Liver (tissue), 7 donors: ENCODE measurements at regions not wholly inside any gene's neighbourhood (a gene's known extent, or its start where the extent isn't known, plus 50 kb on each side); places are given as distances from the start of the nearest gene placed in this dataset.

Source experiments
- DNase-seq: peaks from one replicate; pipeline ENCODE4 v3.0.0-alpha.2; 2017; ENCODE audit warnings: low spot score
- H3K27ac ChIP-seq, 2 donors: one replicate each; pipeline ENCODE4 v1.7.0; 2013; ENCODE audit warnings: inconsistent platforms in 2 of 2, low read length in 2 of 2, control low read depth in 1 of 2, low read depth in 1 of 2, mild to moderate bottlenecking in 1 of 2
- H3K27me3 ChIP-seq, 4 donors: one replicate each; pipeline versions ENCODE4 v1.6.1 to v1.7.0; 2013; ENCODE audit warnings: low read length in 3 of 4, inconsistent platforms in 1 of 4, mild to moderate bottlenecking in 1 of 4, moderate library complexity in 1 of 4; ENCODE audit not compliant: control insufficient read depth in 4 of 4, insufficient read depth in 4 of 4
- H3K36me3 ChIP-seq, 4 donors: one replicate each; pipeline versions ENCODE4 v1.6.1 to v1.7.0; 2013; ENCODE audit warnings: low read length in 3 of 4, mild to moderate bottlenecking in 3 of 4, low read depth in 1 of 4, moderate library complexity in 1 of 4; ENCODE audit not compliant: control insufficient read depth in 4 of 4, insufficient read depth in 3 of 4
- H3K4me1 ChIP-seq, 4 donors: one replicate each; pipeline versions ENCODE4 v1.6.1 to v1.7.0; 2013; ENCODE audit warnings: low read length in 3 of 4, mild to moderate bottlenecking in 3 of 4, moderate library complexity in 1 of 4; ENCODE audit not compliant: control insufficient read depth in 4 of 4, insufficient read depth in 4 of 4
- H3K4me3 ChIP-seq, 3 donors: one replicate each; pipeline versions ENCODE4 v1.6.1 to v1.7.0; 2013; ENCODE audit warnings: low read length in 3 of 3, control low read depth in 1 of 3, low read depth in 1 of 3, mild to moderate bottlenecking in 1 of 3
- H3K9ac ChIP-seq, 2 donors: one replicate each; pipeline ENCODE4 v1.7.0; 2013; ENCODE audit warnings: low read length in 2 of 2, mild to moderate bottlenecking in 2 of 2, moderate library complexity in 2 of 2, control low read depth in 1 of 2, low read depth in 1 of 2
- H3K9me3 ChIP-seq, 4 donors: one replicate each; pipeline versions ENCODE4 v1.6.1 to v1.7.0; 2013; ENCODE audit warnings: low read length in 3 of 4; ENCODE audit not compliant: control insufficient read depth in 4 of 4
- ATF3 ChIP-seq: IDR thresholded peaks from 2 replicates; pipeline ENCODE4 v1.6.1; 2016; ENCODE audit warnings: antibody characterized with exemption
- EGR1 ChIP-seq, 2 donors: IDR thresholded peaks; 2 replicates each; pipeline ENCODE4 v1.6.1; 2016 to 2018; ENCODE audit warnings: antibody characterized with exemption in 2 of 2, low read depth in 2 of 2
- FOXA1 ChIP-seq: IDR thresholded peaks from 2 replicates; pipeline ENCODE4 v1.6.1; 2016; ENCODE audit warnings: antibody characterized with exemption
- FOXA2 ChIP-seq: IDR thresholded peaks from 2 replicates; pipeline ENCODE4 v1.6.1; 2016; ENCODE audit warnings: antibody characterized with exemption
- GABPA ChIP-seq, 2 donors: IDR thresholded peaks in 1 of 2; conservative IDR thresholded peaks in 1 of 2; 2 replicates each; pipeline ENCODE4 v1.6.1; 2016; ENCODE audit warnings: antibody characterized with exemption in 2 of 2, mild to moderate bottlenecking in 1 of 2, moderate library complexity in 1 of 2
- HNF4A ChIP-seq, 2 donors: conservative IDR thresholded peaks; 2 replicates each; pipeline ENCODE4 v1.6.1; 2016; ENCODE audit warnings: antibody characterized with exemption in 2 of 2, mild to moderate bottlenecking in 2 of 2
- HNF4G ChIP-seq: IDR thresholded peaks from 2 replicates; pipeline ENCODE4 v1.6.1; 2016; ENCODE audit warnings: antibody characterized with exemption
- JUND ChIP-seq, 2 donors: IDR thresholded peaks; 2 replicates each; pipeline ENCODE4 v1.6.1; 2016; ENCODE audit warnings: antibody characterized with exemption in 2 of 2
- NR2F2 ChIP-seq: IDR thresholded peaks from 2 replicates; pipeline ENCODE4 v1.6.1; 2016; ENCODE audit warnings: antibody characterized with exemption
- RAD21 ChIP-seq, 2 donors: IDR thresholded peaks; 2 replicates each; pipeline ENCODE4 v1.6.1; 2016; ENCODE audit warnings: antibody characterized with exemption in 2 of 2, mild to moderate bottlenecking in 2 of 2
- REST ChIP-seq: IDR thresholded peaks from 2 replicates; pipeline ENCODE4 v1.6.1; 2016; ENCODE audit warnings: antibody characterized with exemption, mild to moderate bottlenecking
- RXRA ChIP-seq, 2 donors: IDR thresholded peaks; 2 replicates each; pipeline ENCODE4 v1.6.1; 2017 to 2018; ENCODE audit warnings: antibody characterized with exemption in 2 of 2, mild to moderate bottlenecking in 1 of 2
- SP1 ChIP-seq: IDR thresholded peaks from 2 replicates; pipeline ENCODE4 v1.6.1; 2018; ENCODE audit warnings: antibody characterized with exemption, mild to moderate bottlenecking
- TAF1 ChIP-seq: conservative IDR thresholded peaks from 2 replicates; pipeline ENCODE4 v1.6.1; 2016; ENCODE audit warnings: antibody characterized with exemption, mild to moderate bottlenecking
- YY1 ChIP-seq: IDR thresholded peaks from 2 replicates; pipeline ENCODE4 v1.6.1; 2016; ENCODE audit warnings: antibody characterized with exemption, mild to moderate bottlenecking
- ZBTB33 ChIP-seq: IDR thresholded peaks from 2 replicates; pipeline ENCODE4 v1.6.1; 2016; ENCODE audit warnings: antibody characterized with exemption
- WGBS: extraction: QIAGEN DNeasy Blood & Tissue Kit; methylation state at CpG from one replicate; pipeline ENCODE4 v1.1.7; 2013; 5-methylcytosine and 5-hydroxymethylcytosine counted together
- TF ChIP-seq, protein P1 (sequence below): IDR thresholded peaks from 2 replicates; pipeline ENCODE4 v1.6.1; 2016; ENCODE audit warnings: antibody characterized with exemption
- donor health status: healthy.
- donor health status: healthy.
- donor health status: healthy.
- donor health status: healthy.

DNA sequence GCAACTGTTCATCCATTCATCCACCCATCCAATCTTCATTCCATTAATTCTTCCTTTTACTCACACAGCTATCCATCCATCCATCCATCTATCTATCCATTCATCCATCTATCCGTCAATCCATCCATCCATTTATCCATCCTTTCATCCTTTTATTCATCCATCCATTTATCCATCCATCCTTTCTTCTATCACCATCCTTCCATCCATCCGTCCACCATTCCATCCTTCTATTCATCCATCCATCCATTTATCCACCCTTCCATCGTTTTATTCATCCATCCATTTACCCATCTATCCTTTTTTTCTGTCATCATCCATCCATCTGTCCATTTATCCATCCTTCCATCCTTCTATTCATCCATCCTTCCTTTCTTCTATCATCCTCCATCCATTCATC, 73.0 kb upstream of the FOXF1 start:
- Histone ChIP-seq H3K4me1 (no peaks in the 10 kb centered on the region), H3K27me3 (peaks cover 0 to 19% (median 0%) of the 10 kb centered on the region in 4 donors), H3K4me3 (no peak overlapping the region), H3K27ac (no peak overlapping the region), H3K9me3 (no peaks in the 10 kb centered on the region), H3K9ac (no peak overlapping the region), H3K36me3 (no peaks in the 10 kb centered on the region)
- 61% methylated on average over 3 of the region's 3 CpGs for WGBS
- no peak for TF ChIP-seq EGR1 (IDR thresholded peaks at IDR 0.05; ENCODE audit: low read depth in 2 of 2)
- TF ChIP-seq, protein P1, sequence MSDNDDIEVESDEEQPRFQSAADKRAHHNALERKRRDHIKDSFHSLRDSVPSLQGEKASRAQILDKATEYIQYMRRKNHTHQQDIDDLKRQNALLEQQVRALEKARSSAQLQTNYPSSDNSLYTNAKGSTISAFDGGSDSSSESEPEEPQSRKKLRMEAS: no peak
- TF ChIP-seq ATF3: no peak
- TF ChIP-seq TAF1: no peak
- no peak for TF ChIP-seq NR2F2
- TF ChIP-seq ZBTB33: no peak
- no peak for TF ChIP-seq FOXA2
- DNase-seq: no peak

- Histone ChIP-seq H3K4me1 (peaks cover 0 to 3% (median 0%) of the 10 kb centered on the region in 4 donors), H3K4me3 (no peak overlapping the region), H3K9ac (no peak overlapping the region), H3K27ac (no peak overlapping the region), H3K36me3 (no peaks in the 10 kb centered on the region), H3K9me3 (no peaks in the 10 kb centered on the region), H3K27me3 (peaks cover 0 to 12% (median 0%) of the 10 kb centered on the region in 4 donors)
- 75% methylated on average over 9 of the region's 9 CpGs for WGBS
- TF ChIP-seq JUND (IDR thresholded peaks at IDR 0.05) (no peak), SP1 (no peak), FOXA2 (no peak), RAD21 (IDR thresholded peaks at IDR 0.05) (no peak), YY1 (no peak), HNF4G (no peak), GABPA (IDR thresholded peaks at IDR 0.05 in 1 of 2, conservative IDR thresholded peaks at IDR 0.05 in 1 of 2) (no peak), TAF1 (no peak), RXRA (IDR thresholded peaks at IDR 0.05) (no peak), ZBTB33 (no peak), REST (no peak), NR2F2 (no peak), FOXA1 (no peak), EGR1 (IDR thresholded peaks at IDR 0.05; ENCODE audit: low read depth in 2 of 2) (no peak), ATF3 (no peak), HNF4A (conservative IDR thresholded peaks at IDR 0.05) (no peak)
- TF ChIP-seq, protein P1: no peak
- DNase-seq: no peak
These were observed 67.6 kb upstream of the FOXF1 start for GRCh38 chr16:86442703-86443102.
